Right renal cortex interstitium (tissue), 3 donors: ENCODE measurements at regions not wholly inside any gene's neighbourhood (a gene's known extent, or its start where the extent isn't known, plus 50 kb on each side); places are given as distances from the start of the nearest gene placed in this dataset.

ENCODE experiments used
- DNase-seq, 3 donors: peaks; one replicate each; pipeline ENCODE4 v3.0.0-alpha.2; 2013; ENCODE audit warnings: low read depth in 3 of 3, low spot score in 2 of 3

GRCh38 chr12:115078334-115078733 lies 394.4 kb upstream of the TBX3 start:
- no peak for DNase-seq

- DNase-seq = no peak
Observed at GRCh38 chr12:115075552-115076170, 391.7 kb upstream of the TBX3 start.

- DNase-seq = no peak
Observed at GRCh38 chr12:115074617-115075016, 390.6 kb upstream of the TBX3 start.

GRCh38 chr12:115072712-115073111 lies 388.7 kb upstream of the TBX3 start:
- peak in 1 of 3 donors; percentile 39 for DNase-seq

GRCh38 chr12:115070313-115070712 lies 386.3 kb upstream of the TBX3 start:
- no peak for DNase-seq

GRCh38 chr12:115064296-115064695 lies 380.3 kb upstream of the TBX3 start:
- DNase-seq = no peak

GRCh38 chr12:115062741-115063140 lies 378.8 kb upstream of the TBX3 start:
- no peak for DNase-seq

GRCh38 chr12:115060477-115061168 lies 376.6 kb upstream of the TBX3 start:
- DNase-seq = no peak

- no peak for DNase-seq
Observed at GRCh38 chr12:115057445-115057844, 373.5 kb upstream of the TBX3 start.

- DNase-seq = no peak
Observed at GRCh38 chr12:115051378-115051777, 367.4 kb upstream of the TBX3 start.

GRCh38 chr12:115049614-115050013 lies 365.6 kb upstream of the TBX3 start:
- DNase-seq = no peak

GRCh38 chr12:115046805-115047204 lies 362.8 kb upstream of the TBX3 start:
- no peak for DNase-seq

- no peak for DNase-seq
Observed at GRCh38 chr12:115044073-115044472, 360.1 kb upstream of the TBX3 start.

- no peak for DNase-seq
Observed at GRCh38 chr12:115043079-115043478, 359.1 kb upstream of the TBX3 start.

- DNase-seq = no peak
Observed at GRCh38 chr12:115042341-115042740, 358.4 kb upstream of the TBX3 start.

GRCh38 chr12:115037830-115038229 lies 353.9 kb upstream of the TBX3 start:
- no peak for DNase-seq

GRCh38 chr12:115035535-115036107 lies 351.6 kb upstream of the TBX3 start:
- no peak for DNase-seq

GRCh38 chr12:115032521-115032920 lies 348.5 kb upstream of the TBX3 start:
- DNase-seq = no peak

- no peak for DNase-seq
Observed at GRCh38 chr12:115030017-115030416, 346.0 kb upstream of the TBX3 start.

GRCh38 chr12:115024531-115024930 lies 340.6 kb upstream of the TBX3 start:
- no peak for DNase-seq

- DNase-seq = peak; percentile 41 to 52 (median 49)
Observed at GRCh38 chr12:115023279-115024265, 339.6 kb upstream of the TBX3 start.
